Transverse colon (tissue), 4 donors: ENCODE measurements at regions not wholly inside any gene's neighbourhood (a gene's known extent, or its start where the extent isn't known, plus 50 kb on each side); places are given as distances from the start of the nearest gene placed in this dataset.

ENCODE experiments used
- POLR2A ChIP-seq: fragments of 450-650 bp; IDR thresholded peaks from one replicate; pipeline ENCODE4 v1.6.1; 2016; ENCODE audit warnings: antibody characterized with exemption, mild to moderate bottlenecking, moderate library complexity
- POLR2AphosphoS5 ChIP-seq, 3 donors: sonication (generic); formaldehyde crosslinking; IDR thresholded peaks; one replicate each; pipeline ENCODE4 v1.6.1; 2016; ENCODE audit warnings: antibody characterized with exemption in 3 of 3
- TF ChIP-seq, protein P1 (sequence below), 5 experiments: fragments of 200-600 bp in 3 of 5; fragments of 450-650 bp in 2 of 5; sonication (generic) in 3 of 5; IDR thresholded peaks; 1 replicate in 2 of 5; 2 replicates in 3 of 5; pipeline ENCODE4 v1.5.1; 2016 to 2017; ENCODE audit warnings: antibody characterized with exemption in 5 of 5, inconsistent platforms in 3 of 5, mild to moderate bottlenecking in 2 of 5, moderate library complexity in 1 of 5

DNA sequence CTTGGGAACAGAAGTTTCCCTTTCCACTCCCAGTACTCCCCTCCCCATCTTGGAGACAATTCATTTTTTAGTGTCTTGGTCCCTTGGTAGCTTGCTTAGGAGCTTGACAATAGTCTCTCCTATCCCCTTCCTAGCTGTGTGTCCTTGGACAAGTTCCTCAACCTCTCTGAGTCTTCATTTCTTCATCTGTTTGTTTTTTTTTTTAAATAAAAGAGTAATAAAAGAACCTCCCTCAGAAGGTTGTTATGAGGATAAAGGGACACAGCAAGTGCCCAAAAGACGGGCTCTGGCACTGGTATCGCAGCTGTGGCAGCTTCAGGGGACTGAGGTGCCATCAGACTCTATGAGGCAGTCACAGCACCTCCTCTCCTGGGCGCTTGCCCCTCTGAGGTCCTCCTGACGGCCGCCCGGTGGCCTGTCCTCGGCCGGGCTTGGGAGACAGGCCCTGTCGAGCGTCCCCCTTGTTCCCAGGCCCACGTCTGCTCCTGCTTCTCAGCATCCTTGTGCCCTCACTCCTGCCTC, 689.2 kb downstream of the MATN1 start:
- TF ChIP-seq POLR2AphosphoS5 (IDR thresholded peaks at IDR 0.05) (no peak), POLR2A (no peak)
- TF ChIP-seq, protein P1, sequence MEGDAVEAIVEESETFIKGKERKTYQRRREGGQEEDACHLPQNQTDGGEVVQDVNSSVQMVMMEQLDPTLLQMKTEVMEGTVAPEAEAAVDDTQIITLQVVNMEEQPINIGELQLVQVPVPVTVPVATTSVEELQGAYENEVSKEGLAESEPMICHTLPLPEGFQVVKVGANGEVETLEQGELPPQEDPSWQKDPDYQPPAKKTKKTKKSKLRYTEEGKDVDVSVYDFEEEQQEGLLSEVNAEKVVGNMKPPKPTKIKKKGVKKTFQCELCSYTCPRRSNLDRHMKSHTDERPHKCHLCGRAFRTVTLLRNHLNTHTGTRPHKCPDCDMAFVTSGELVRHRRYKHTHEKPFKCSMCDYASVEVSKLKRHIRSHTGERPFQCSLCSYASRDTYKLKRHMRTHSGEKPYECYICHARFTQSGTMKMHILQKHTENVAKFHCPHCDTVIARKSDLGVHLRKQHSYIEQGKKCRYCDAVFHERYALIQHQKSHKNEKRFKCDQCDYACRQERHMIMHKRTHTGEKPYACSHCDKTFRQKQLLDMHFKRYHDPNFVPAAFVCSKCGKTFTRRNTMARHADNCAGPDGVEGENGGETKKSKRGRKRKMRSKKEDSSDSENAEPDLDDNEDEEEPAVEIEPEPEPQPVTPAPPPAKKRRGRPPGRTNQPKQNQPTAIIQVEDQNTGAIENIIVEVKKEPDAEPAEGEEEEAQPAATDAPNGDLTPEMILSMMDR (IDR thresholded peaks at IDR 0.05): no peak
